ENCODE measurements at regions not wholly inside any gene's neighbourhood (a gene's known extent, or its start where the extent isn't known, plus 50 kb on each side); places are given as distances from the start of the nearest gene placed in this dataset.

GRCh38 chr3:86249833-86250232 is 741.1 kb downstream of the VGLL3 start:
- 72 to 82% methylated on average over 1 of the region's 1 CpG for WGBS, 2 donors
- Histone ChIP-seq H3K36me3 (no peaks in the 10 kb centered on the region), H3K27me3 (no peaks in the 10 kb centered on the region), H3K4me1 (no peaks in the 10 kb centered on the region), H3K27ac (no peak overlapping the region), H3K4me3 (no peak overlapping the region), H3K9me3 (no peaks in the 10 kb centered on the region)
- ATAC-seq (ENCODE audit: low FRiP score in 2 of 2) (no peak), DNase-seq (no peak)
- TF ChIP-seq POLR2A (IDR thresholded peaks at IDR 0.05) (no peak), EP300 (IDR thresholded peaks at IDR 0.05) (no peak)

- H3K36me3 ChIP-seq, result no peaks in the 10 kb centered on the region
- no peak for ATAC-seq (ENCODE audit: low FRiP score in 2 of 2)
- H3K4me3 ChIP-seq, result no peak overlapping the region
- H3K4me1 ChIP-seq, result no peaks in the 10 kb centered on the region
- no peaks in the 10 kb centered on the region for H3K27me3 ChIP-seq
- H3K9me3 ChIP-seq, result no peaks in the 10 kb centered on the region
- 14 to 24% methylated on average over 1 of the region's 1 CpG for WGBS, 2 donors
- TF ChIP-seq CTCF (IDR thresholded peaks at IDR 0.05) (no peak), EP300 (IDR thresholded peaks at IDR 0.05) (no peak), POLR2A (IDR thresholded peaks at IDR 0.05) (no peak), POLR2AphosphoS5 (IDR thresholded peaks at IDR 0.05) (no peak)
- DNase-seq, result no peak
- H3K27ac ChIP-seq, result no peak overlapping the region
Measured at GRCh38 chr3:86245360-86245759, 745.6 kb downstream of the VGLL3 start.

- ATAC-seq (ENCODE audit: low FRiP score in 2 of 2) (no peak), DNase-seq (no peak)
- no peaks in the 10 kb centered on the region for H3K27me3 ChIP-seq
- no peaks in the 10 kb centered on the region for H3K9me3 ChIP-seq
- H3K27ac ChIP-seq, result no peak overlapping the region
- H3K36me3 ChIP-seq, result no peaks in the 10 kb centered on the region
- 40 to 50% methylated on average over 3 of the region's 3 CpGs for WGBS, 2 donors
- no peak overlapping the region for H3K4me3 ChIP-seq
- no peaks in the 10 kb centered on the region for H3K4me1 ChIP-seq
- TF ChIP-seq POLR2A (IDR thresholded peaks at IDR 0.05) (no peak), POLR2AphosphoS5 (IDR thresholded peaks at IDR 0.05) (no peak), CTCF (IDR thresholded peaks at IDR 0.05) (no peak), EP300 (IDR thresholded peaks at IDR 0.05) (no peak)
Measured at GRCh38 chr3:86244905-86245304, 746.0 kb downstream of the VGLL3 start.

DNA sequence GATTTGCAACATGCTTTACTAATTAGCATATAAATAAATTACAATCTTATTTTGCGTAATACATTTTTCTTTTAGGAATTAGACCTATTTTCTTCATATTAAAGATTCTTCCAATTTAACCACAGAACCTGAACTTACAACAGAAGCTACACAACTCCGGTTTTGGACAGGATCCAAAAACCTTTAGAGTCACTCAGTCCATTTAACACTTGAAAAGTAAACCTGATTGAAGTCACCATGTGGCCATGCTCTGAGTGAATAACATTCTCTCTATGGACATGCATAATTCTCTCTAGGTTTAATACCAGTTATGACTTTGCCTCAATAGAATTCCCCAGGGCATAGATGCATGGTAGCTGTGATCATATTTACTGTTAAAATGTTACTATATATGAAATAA is 751.0 kb downstream of the VGLL3 start:
- Histone ChIP-seq H3K27me3 (no peaks in the 10 kb centered on the region), H3K9me3 (no peaks in the 10 kb centered on the region), H3K27ac (no peak overlapping the region), H3K36me3 (no peaks in the 10 kb centered on the region), H3K4me1 (no peaks in the 10 kb centered on the region), H3K4me3 (no peak overlapping the region)
- no peak for ATAC-seq (ENCODE audit: low FRiP score in 2 of 2)
- WGBS, 2 donors, result 57 to 66% methylated on average over 2 of the region's 2 CpGs
- TF ChIP-seq POLR2A (IDR thresholded peaks at IDR 0.05) (no peak), CTCF (IDR thresholded peaks at IDR 0.05) (no peak)
- DNase-seq, result no peak

DNA sequence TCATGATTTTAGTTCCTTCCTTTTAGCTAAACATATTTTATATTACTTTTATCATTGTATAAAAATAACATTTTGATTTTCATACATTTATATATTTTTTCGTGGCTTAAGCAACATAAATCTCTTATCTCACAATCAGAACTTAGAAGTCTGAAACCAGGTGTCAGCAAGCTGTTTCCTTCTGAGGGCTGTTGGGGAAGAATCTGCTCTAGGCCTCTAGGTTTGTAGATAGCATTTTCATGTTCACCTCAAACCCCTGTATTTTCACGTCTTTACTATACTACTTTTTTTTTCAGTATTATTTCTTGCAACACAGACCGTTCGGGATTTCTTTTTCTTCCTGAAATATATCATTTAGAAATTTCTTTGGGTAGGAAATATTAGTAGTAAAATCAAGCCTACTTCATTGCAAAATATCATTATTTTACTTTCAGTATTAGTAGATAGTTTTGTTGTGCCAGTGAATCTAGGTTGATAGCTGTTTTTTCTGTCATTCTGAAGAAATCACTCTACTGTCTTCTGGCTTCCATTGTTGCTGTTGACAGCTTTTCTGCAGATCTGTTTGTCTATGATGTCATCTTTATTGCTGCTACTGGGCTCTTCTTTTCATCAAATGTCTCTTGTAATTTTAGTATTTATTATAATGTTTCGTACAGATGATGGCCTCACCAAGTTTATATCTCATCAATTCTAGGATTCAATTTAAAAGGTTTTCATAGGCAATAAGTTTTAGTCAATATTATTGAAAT is 756.3 kb downstream of the VGLL3 start:
- ATAC-seq (ENCODE audit: low FRiP score in 2 of 2) (no peak), DNase-seq (no peak)
- Histone ChIP-seq H3K36me3 (no peaks in the 10 kb centered on the region), H3K27me3 (no peaks in the 10 kb centered on the region), H3K9me3 (no peaks in the 10 kb centered on the region), H3K27ac (no peak overlapping the region), H3K4me3 (no peak overlapping the region), H3K4me1 (no peaks in the 10 kb centered on the region)
- TF ChIP-seq POLR2AphosphoS5 (IDR thresholded peaks at IDR 0.05) (no peak), CTCF (IDR thresholded peaks at IDR 0.05) (no peak), POLR2A (IDR thresholded peaks at IDR 0.05) (no peak), EP300 (IDR thresholded peaks at IDR 0.05) (no peak)
- 64 to 67% methylated on average over 5 of the region's 5 CpGs for WGBS, 2 donors
